Small intestine (tissue), 7 donors: ENCODE measurements at regions not wholly inside any gene's neighbourhood (a gene's known extent, or its start where the extent isn't known, plus 50 kb on each side); places are given as distances from the start of the nearest gene placed in this dataset.

Experiments used
- DNase-seq, 2 donors: peaks; one replicate each; pipeline versions ENCODE4 v3.0.0 to v3.0.0-alpha.2; 2013
- FAIRE-seq: peaks from 2 replicates; lab custom pipeline; 2012; peaks lifted over from hg19 to GRCh38; lab: Jason Lieb, UNC
- H3K27ac ChIP-seq, 3 donors: one replicate each; pipeline ENCODE4 v1.5.1; 2013; ENCODE audit warnings: low read length in 2 of 3, mild to moderate bottlenecking in 2 of 3, control low read depth in 1 of 3, inconsistent platforms in 1 of 3, low read depth in 1 of 3, moderate library complexity in 1 of 3
- H3K27me3 ChIP-seq, 3 donors: one replicate each; pipeline ENCODE4 v1.6.1; 2013; ENCODE audit warnings: low read length in 3 of 3, inconsistent platforms in 1 of 3; ENCODE audit not compliant: control insufficient read depth in 3 of 3, insufficient read depth in 3 of 3
- H3K36me3 ChIP-seq, 3 donors: one replicate each; pipeline ENCODE4 v1.6.1; 2013; ENCODE audit warnings: low read length in 3 of 3, inconsistent platforms in 1 of 3, low read depth in 1 of 3, mild to moderate bottlenecking in 1 of 3, moderate library complexity in 1 of 3; ENCODE audit not compliant: control insufficient read depth in 3 of 3, insufficient read depth in 2 of 3
- H3K4me1 ChIP-seq, 3 donors: one replicate each; pipeline ENCODE4 v1.6.1; 2013; ENCODE audit warnings: low read length in 2 of 3, inconsistent platforms in 1 of 3, low read depth in 1 of 3, mild to moderate bottlenecking in 1 of 3, moderate library complexity in 1 of 3; ENCODE audit not compliant: control insufficient read depth in 3 of 3, insufficient read depth in 2 of 3
- H3K4me3 ChIP-seq, 3 donors: one replicate each; pipeline ENCODE4 v1.5.1; 2013; ENCODE audit warnings: low read length in 3 of 3, control low read depth in 1 of 3, inconsistent platforms in 1 of 3, low read depth in 1 of 3, mild to moderate bottlenecking in 1 of 3, moderate library complexity in 1 of 3
- H3K9me3 ChIP-seq, 2 donors: one replicate each; pipeline ENCODE4 v1.6.1; 2013; ENCODE audit warnings: low read depth in 1 of 2, low read length in 1 of 2; ENCODE audit not compliant: control insufficient read depth in 2 of 2, insufficient read depth in 1 of 2
- WGBS, 3 donors: extraction: QIAGEN DNeasy Blood & Tissue Kit; methylation state at CpG; one replicate each; pipeline ENCODE4 v1.1.7; 2013; 5-methylcytosine and 5-hydroxymethylcytosine counted together
- donor health status: healthy with polysubstance abuse.
- donor health status: control.
- donor health status: control.
- donor health status: Bipolar disorder and iron deficiency.
- donor health status: healthy.

DNA sequence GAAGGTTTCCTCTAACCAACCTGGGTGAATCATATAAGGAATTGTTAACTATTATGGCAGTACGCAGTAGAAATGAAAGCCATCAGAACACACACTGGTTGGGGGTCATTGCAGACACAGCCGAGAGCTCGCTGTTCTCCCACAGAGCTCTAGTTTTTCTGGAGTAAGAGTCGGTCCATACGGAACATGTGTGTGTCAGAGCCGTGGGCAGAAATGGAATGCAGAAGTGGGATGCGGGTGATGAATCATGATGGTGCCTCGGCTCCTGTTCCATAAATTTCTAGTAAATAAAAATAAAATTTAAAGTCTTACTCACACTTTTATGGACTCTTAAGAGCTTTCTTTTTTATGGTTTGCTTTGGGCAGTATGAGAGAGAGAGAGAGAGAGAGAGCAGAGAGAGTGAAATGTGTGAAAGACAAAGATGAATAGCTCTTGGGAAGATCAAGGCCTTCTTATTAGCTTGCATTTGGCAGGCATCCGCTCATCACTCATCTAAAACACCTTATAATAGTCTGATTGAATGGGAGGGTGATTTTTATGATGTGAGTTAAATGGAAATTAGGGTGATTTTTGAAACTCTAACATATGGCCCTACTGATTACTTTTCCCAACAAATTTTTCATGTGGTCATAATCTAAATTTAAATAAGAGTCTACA is 98.8 kb upstream of the PFKP start:
- no peak for DNase-seq
- WGBS, 3 donors = 88 to 90% (median 90%) methylated on average over 9 of the region's 9 CpGs
- H3K9me3 ChIP-seq = no peaks in the 10 kb centered on the region
- peaks cover 0 to 2% (median 0%) of the 10 kb centered on the region in 3 donors for H3K27me3 ChIP-seq
- no peaks in the 10 kb centered on the region for H3K36me3 ChIP-seq
- no peak for FAIRE-seq
- no peak overlapping the region for H3K4me3 ChIP-seq
- no peaks in the 10 kb centered on the region for H3K4me1 ChIP-seq
- H3K27ac ChIP-seq = no peak overlapping the region

GRCh38 chr10:2966134-2966533 is 101.2 kb upstream of the PFKP start:
- H3K4me3 ChIP-seq = no peak overlapping the region
- no peaks in the 10 kb centered on the region for H3K36me3 ChIP-seq
- 70 to 75% (median 71%) methylated on average over 4 of the region's 4 CpGs for WGBS, 3 donors
- no peaks in the 10 kb centered on the region for H3K27me3 ChIP-seq
- H3K9me3 ChIP-seq = peaks cover 0 to 2% of the 10 kb centered on the region in 2 donors
- no peaks in the 10 kb centered on the region for H3K4me1 ChIP-seq
- FAIRE-seq = no peak
- no peak overlapping the region for H3K27ac ChIP-seq
- no peak for DNase-seq

- H3K4me1 ChIP-seq = no peaks in the 10 kb centered on the region
- no peak overlapping the region for H3K4me3 ChIP-seq
- no peaks in the 10 kb centered on the region for H3K36me3 ChIP-seq
- FAIRE-seq (no peak), DNase-seq (no peak)
- H3K9me3 ChIP-seq = peaks cover 0 to 2% of the 10 kb centered on the region in 2 donors
- no peak overlapping the region for H3K27ac ChIP-seq
- 72 to 78% (median 76%) methylated on average over 5 of the region's 5 CpGs for WGBS, 3 donors
- no peaks in the 10 kb centered on the region for H3K27me3 ChIP-seq
These were observed 102.6 kb upstream of the PFKP start for GRCh38 chr10:2964632-2965296.

DNA sequence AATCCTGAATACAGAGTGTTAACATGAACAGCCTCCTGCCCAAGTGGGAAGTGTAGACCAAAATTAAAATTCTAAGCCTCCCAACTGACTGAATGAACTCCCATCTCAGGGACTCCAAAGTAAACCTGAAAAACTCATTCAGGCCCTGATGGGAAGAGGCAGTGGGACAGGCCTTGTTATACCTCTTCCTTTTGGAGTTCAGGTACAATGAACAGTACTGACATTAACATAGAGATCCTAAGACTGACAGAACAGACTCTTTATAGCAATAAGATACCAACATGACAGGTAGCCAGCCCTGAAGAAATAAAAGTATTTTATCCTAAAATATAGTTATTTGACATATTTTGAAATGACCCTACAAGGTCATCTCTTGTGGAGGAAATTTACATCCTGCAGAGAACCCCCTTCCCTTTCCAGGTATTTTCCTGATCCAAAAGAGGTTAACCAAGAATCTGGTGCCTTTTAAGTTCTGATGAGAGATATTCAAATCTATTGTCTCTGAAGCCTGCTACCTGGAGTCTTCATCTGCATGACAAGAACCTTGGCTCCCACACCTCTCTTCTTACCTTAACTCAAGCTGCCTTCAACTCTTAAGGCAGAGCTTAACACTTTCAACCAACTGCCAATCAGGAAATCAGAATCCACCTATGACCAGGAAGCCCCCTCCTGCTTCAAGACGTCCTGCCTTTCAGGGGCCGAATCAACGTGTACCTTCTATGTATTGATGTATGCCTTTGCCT is 103.3 kb upstream of the PFKP start:
- Histone ChIP-seq H3K4me1 (no peaks in the 10 kb centered on the region), H3K36me3 (no peaks in the 10 kb centered on the region), H3K4me3 (no peak overlapping the region), H3K27ac (no peak overlapping the region), H3K27me3 (no peaks in the 10 kb centered on the region), H3K9me3 (peaks cover 0 to 2% of the 10 kb centered on the region in 2 donors)
- no peak for FAIRE-seq
- WGBS, 3 donors = 31 to 56% (median 42%) methylated on average over 3 of the region's 3 CpGs
- no peak for DNase-seq

DNA sequence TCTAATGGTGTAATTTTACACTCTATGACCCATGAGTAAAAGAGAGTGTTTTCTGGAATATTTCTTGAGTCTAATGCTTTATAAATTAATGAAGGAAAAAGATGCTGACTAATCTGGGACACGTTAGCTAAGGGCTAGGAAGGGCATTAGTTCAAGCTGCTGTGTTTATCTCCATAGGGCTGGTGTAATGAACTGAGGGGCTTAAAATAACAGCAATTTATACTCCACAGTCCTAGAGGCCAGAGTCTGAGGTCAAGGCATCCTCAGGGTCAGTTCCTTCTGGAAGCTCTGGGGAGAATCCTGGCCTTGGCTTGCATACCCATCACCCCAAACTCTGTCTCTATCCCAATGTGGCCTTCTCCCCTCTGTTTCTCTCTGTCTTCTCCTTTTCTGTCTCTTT is 105.2 kb upstream of the PFKP start:
- H3K4me1 ChIP-seq = peaks cover 0 to 8% (median 0%) of the 10 kb centered on the region in 3 donors
- H3K27me3 ChIP-seq = no peaks in the 10 kb centered on the region
- WGBS, 3 donors = 72 to 82% (median 77%) methylated on average over 1 of the region's 1 CpG
- no peaks in the 10 kb centered on the region for H3K36me3 ChIP-seq
- FAIRE-seq (no peak), DNase-seq (no peak)
- no peak overlapping the region for H3K27ac ChIP-seq
- no peak overlapping the region for H3K4me3 ChIP-seq
- H3K9me3 ChIP-seq = peaks cover 0 to 2% of the 10 kb centered on the region in 2 donors

DNA sequence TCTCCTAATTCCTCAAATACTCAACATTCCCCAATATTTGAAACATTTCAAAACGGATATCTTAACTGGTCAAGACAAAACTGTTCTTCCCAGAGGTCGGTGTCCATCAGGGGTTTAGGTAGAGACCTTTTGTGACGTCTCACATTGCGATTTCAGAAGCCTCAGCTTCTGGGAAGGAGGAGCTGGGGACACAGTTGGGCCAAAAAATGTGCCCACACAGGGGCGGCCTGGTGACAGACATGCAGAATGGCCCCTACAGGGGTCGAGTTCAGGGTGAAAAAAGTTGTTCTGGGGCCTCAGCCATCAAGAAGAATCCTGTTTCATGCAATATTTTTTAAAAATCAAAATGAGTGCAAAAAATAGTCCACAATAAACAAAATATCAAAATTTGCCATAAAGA is 108.7 kb upstream of the PFKP start:
- no peaks in the 10 kb centered on the region for H3K36me3 ChIP-seq
- WGBS, 3 donors = 66 to 75% (median 73%) methylated on average over 6 of the region's 6 CpGs
- peaks cover 0 to 8% (median 0%) of the 10 kb centered on the region in 3 donors for H3K4me1 ChIP-seq
- no peak overlapping the region for H3K4me3 ChIP-seq
- peaks cover 0 to 2% of the 10 kb centered on the region in 2 donors for H3K9me3 ChIP-seq
- H3K27me3 ChIP-seq = no peaks in the 10 kb centered on the region
- H3K27ac ChIP-seq = no peak overlapping the region
- DNase-seq = no peak
- FAIRE-seq = no peak

GRCh38 chr10:2957785-2958184 is 109.6 kb upstream of the PFKP start:
- peaks cover 0 to 3% (median 0%) of the 10 kb centered on the region in 3 donors for H3K27me3 ChIP-seq
- peaks cover 0 to 2% of the 10 kb centered on the region in 2 donors for H3K9me3 ChIP-seq
- H3K4me3 ChIP-seq = no peak overlapping the region
- H3K27ac ChIP-seq = no peak overlapping the region
- DNase-seq (no peak), FAIRE-seq (no peak)
- H3K36me3 ChIP-seq = no peaks in the 10 kb centered on the region
- peaks cover 0 to 8% (median 0%) of the 10 kb centered on the region in 3 donors for H3K4me1 ChIP-seq
- 21 to 67% (median 51%) methylated on average over 2 of the region's 2 CpGs for WGBS, 3 donors

GRCh38 chr10:2955064-2955463 is 112.3 kb upstream of the PFKP start:
- DNase-seq (no peak), FAIRE-seq (no peak)
- Histone ChIP-seq H3K36me3 (no peaks in the 10 kb centered on the region), H3K9me3 (no peaks in the 10 kb centered on the region), H3K27ac (no peak overlapping the region), H3K4me1 (peaks cover 0 to 8% (median 0%) of the 10 kb centered on the region in 3 donors), H3K4me3 (no peak overlapping the region), H3K27me3 (peaks cover 0 to 3% (median 0%) of the 10 kb centered on the region in 3 donors)
- WGBS, 3 donors = 33 to 54% (median 45%) methylated on average over 1 of the region's 1 CpG
